H1 (cell line): ENCODE measurements at regions not wholly inside any gene's neighbourhood (a gene's known extent, or its start where the extent isn't known, plus 50 kb on each side); places are given as distances from the start of the nearest gene placed in this dataset.

Source experiments
- CHD1 ChIP-seq: IDR thresholded peaks from 2 replicates; pipeline ENCODE4 v1.6.1; 2012; ENCODE audit warnings: low read depth, low read length, improper control_type of control experiment
- CHD2 ChIP-seq: IDR thresholded peaks from 2 replicates; pipeline ENCODE4 v1.6.1; 2012; ENCODE audit warnings: low read length, improper control_type of control experiment
- CHD7 ChIP-seq: fragments of 300-600 bp; sonication (generic); IDR thresholded peaks from 2 replicates; pipeline ENCODE4 v1.7.1; 2012; ENCODE audit warnings: low read length, moderate library complexity, mild to moderate bottlenecking, inconsistent platforms; ENCODE audit not compliant: insufficient replicate concordance
- KDM1A ChIP-seq: fragments of 200-600, 300-600 bp; sonication (generic); IDR thresholded peaks from 2 replicates; pipeline ENCODE4 v1.7.1; 2016; ENCODE audit warnings: mild to moderate bottlenecking, low read length, borderline replicate concordance
- SIN3A ChIP-seq, 2 experiments: IDR thresholded peaks in 1 of 2; conservative IDR thresholded peaks in 1 of 2; 2 replicates each; pipeline ENCODE4 v1.6.1; 2011 to 2012; ENCODE audit warnings: low read length in 2 of 2, improper control_type of control experiment in 1 of 2, low read depth in 1 of 2, mild to moderate bottlenecking in 1 of 2

GRCh38 chr14:81884382-81884781, 350.7 kb upstream of the SEL1L start (continued):
- TF ChIP-seq CHD7, result no peak
- TF ChIP-seq CHD2, result no peak
- TF ChIP-seq KDM1A, result no peak
- no peak for TF ChIP-seq SIN3A (conservative IDR thresholded peaks at IDR 0.05 in 1 of 2, IDR thresholded peaks at IDR 0.05 in 1 of 2; ENCODE audit: low read depth in 1 of 2, low read length in 2 of 2)
- no peak for TF ChIP-seq CHD1
